ENCODE measurements at regions not wholly inside any gene's neighbourhood (a gene's known extent, or its start where the extent isn't known, plus 50 kb on each side); places are given as distances from the start of the nearest gene placed in this dataset.

DNA sequence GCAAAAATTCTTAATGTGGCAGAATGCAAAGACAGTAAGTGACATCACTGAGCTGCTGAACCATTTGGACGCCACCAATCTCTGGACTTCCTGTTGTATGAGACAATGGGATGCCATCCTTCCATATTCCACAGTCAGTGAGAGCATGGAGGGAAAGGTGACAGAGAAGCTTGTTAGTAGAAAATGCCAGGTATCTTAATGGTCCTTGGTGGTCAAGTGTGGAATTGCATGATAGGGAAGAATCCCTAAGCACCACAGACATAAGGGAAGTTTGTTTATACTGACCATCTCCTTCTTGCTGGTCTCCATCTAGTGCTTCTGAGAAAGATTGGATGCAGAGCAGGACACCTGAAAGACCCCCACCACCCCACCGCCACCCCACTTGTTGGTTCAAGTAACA is 1410.0 kb upstream of the TMEM132C start:
- TF ChIP-seq, protein P1, sequence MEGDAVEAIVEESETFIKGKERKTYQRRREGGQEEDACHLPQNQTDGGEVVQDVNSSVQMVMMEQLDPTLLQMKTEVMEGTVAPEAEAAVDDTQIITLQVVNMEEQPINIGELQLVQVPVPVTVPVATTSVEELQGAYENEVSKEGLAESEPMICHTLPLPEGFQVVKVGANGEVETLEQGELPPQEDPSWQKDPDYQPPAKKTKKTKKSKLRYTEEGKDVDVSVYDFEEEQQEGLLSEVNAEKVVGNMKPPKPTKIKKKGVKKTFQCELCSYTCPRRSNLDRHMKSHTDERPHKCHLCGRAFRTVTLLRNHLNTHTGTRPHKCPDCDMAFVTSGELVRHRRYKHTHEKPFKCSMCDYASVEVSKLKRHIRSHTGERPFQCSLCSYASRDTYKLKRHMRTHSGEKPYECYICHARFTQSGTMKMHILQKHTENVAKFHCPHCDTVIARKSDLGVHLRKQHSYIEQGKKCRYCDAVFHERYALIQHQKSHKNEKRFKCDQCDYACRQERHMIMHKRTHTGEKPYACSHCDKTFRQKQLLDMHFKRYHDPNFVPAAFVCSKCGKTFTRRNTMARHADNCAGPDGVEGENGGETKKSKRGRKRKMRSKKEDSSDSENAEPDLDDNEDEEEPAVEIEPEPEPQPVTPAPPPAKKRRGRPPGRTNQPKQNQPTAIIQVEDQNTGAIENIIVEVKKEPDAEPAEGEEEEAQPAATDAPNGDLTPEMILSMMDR (IDR thresholded peaks at IDR 0.05; ENCODE audit: insufficient read depth, low read length) = no peak
- TF ChIP-seq, protein P2, sequence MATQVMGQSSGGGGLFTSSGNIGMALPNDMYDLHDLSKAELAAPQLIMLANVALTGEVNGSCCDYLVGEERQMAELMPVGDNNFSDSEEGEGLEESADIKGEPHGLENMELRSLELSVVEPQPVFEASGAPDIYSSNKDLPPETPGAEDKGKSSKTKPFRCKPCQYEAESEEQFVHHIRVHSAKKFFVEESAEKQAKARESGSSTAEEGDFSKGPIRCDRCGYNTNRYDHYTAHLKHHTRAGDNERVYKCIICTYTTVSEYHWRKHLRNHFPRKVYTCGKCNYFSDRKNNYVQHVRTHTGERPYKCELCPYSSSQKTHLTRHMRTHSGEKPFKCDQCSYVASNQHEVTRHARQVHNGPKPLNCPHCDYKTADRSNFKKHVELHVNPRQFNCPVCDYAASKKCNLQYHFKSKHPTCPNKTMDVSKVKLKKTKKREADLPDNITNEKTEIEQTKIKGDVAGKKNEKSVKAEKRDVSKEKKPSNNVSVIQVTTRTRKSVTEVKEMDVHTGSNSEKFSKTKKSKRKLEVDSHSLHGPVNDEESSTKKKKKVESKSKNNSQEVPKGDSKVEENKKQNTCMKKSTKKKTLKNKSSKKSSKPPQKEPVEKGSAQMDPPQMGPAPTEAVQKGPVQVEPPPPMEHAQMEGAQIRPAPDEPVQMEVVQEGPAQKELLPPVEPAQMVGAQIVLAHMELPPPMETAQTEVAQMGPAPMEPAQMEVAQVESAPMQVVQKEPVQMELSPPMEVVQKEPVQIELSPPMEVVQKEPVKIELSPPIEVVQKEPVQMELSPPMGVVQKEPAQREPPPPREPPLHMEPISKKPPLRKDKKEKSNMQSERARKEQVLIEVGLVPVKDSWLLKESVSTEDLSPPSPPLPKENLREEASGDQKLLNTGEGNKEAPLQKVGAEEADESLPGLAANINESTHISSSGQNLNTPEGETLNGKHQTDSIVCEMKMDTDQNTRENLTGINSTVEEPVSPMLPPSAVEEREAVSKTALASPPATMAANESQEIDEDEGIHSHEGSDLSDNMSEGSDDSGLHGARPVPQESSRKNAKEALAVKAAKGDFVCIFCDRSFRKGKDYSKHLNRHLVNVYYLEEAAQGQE (IDR thresholded peaks at IDR 0.05; ENCODE audit: insufficient replicate concordance, low read depth) = no peak
- no peak for TF ChIP-seq POLR2AphosphoS5 (IDR thresholded peaks at IDR 0.05; ENCODE audit: low read depth)
- TF ChIP-seq SPI1 (IDR thresholded peaks at IDR 0.05; ENCODE audit: borderline replicate concordance, low read depth) = no peak
- TF ChIP-seq GABPA (IDR thresholded peaks at IDR 0.05; ENCODE audit: low read depth) = no peak

Data from HL-60 (cell line).